GM10248 (cell line): ENCODE measurements at regions not wholly inside any gene's neighbourhood (a gene's known extent, or its start where the extent isn't known, plus 50 kb on each side); places are given as distances from the start of the nearest gene placed in this dataset.

Source experiments
- CTCF ChIA-PET: fragments of 300-600 bp; sonication (Branson Sonifier 250); formaldehyde crosslinking; extraction: SDS; loops from one replicate; lab custom pipeline; 2021; ENCODE audit warnings: antibody characterized with exemption; lab: Yijun Ruan, JAX
- POLR2A ChIA-PET: fragments of 350-650 bp; sonication (Branson Sonifier 250); formaldehyde crosslinking; extraction: SDS; loops from one replicate; lab custom pipeline; 2020; ENCODE audit warnings: antibody characterized with exemption; lab: Yijun Ruan, JAX
- DNase-seq: peaks from one replicate; pipeline ENCODE4 v3.0.0; 2012; ENCODE audit errors: extremely low spot score
- CTCF ChIP-seq: IDR thresholded peaks from 2 replicates; pipeline ENCODE4 v1.5.1; 2012; ENCODE audit warnings: mild to moderate bottlenecking, low read depth; ENCODE audit errors: extremely low read depth, missing control alignments, control extremely low read depth

GRCh38 chr11:27858866-27859265 lies 158.6 kb upstream of the BDNF start:
- ChIA-PET CTCF (no interaction called here), POLR2A (no interaction called here)
- DNase-seq: no peak
- no peak for TF ChIP-seq CTCF

- ChIA-PET POLR2A (no interaction called here), CTCF (interaction anchor here (1.3 to 2.1 kb wide), 3 partner anchors 11 to 16 kb away, joined by 4 to 11 read pairs (median 9); no protein-coding TSS in a partner anchor)
- DNase-seq: no peak
- no peak for TF ChIP-seq CTCF
Observed at GRCh38 chr11:27857588-27857987, 157.3 kb upstream of the BDNF start.

- TF ChIP-seq CTCF: no peak
- DNase-seq: no peak
- ChIA-PET POLR2A (no interaction called here), CTCF (interaction anchor here (0.7 to 2.1 kb wide), 6 partner anchors 8 to 673 kb away, joined by 3 to 11 read pairs (median 6); no protein-coding TSS in a partner anchor)
Observed at GRCh38 chr11:27857014-27857413, 156.8 kb upstream of the BDNF start.

GRCh38 chr11:27848423-27848822 lies 148.2 kb upstream of the BDNF start:
- TF ChIP-seq CTCF: no peak
- ChIA-PET CTCF (no interaction called here), POLR2A (no interaction called here)

GRCh38 chr11:27847496-27847895 lies 147.2 kb upstream of the BDNF start:
- ChIA-PET POLR2A (no interaction called here), CTCF (interaction anchor here (2.8 kb wide), 1 partner anchor 10 kb away, joined by 11 read pairs; no protein-coding TSS in a partner anchor)
- no peak for DNase-seq
- no peak for TF ChIP-seq CTCF

More at GRCh38 chr11:27848423-27848822, 148.2 kb upstream of the BDNF start:
- no peak for DNase-seq

GRCh38 chr11:27842290-27842689 lies 142.0 kb upstream of the BDNF start:
- ChIA-PET POLR2A (no interaction called here), CTCF (interaction anchor here (0.7 kb wide), 1 partner anchor 26 kb away, joined by 3 read pairs; no protein-coding TSS in a partner anchor)
- DNase-seq: no peak
- no peak for TF ChIP-seq CTCF

GRCh38 chr11:27841023-27841422 lies 140.8 kb upstream of the BDNF start:
- POLR2A ChIA-PET: no interaction called here
- DNase-seq: no peak
- CTCF ChIA-PET: interaction anchor here (1.2 to 2.2 kb wide), 3 partner anchors 11 to 689 kb away, joined by 3 to 10 read pairs (median 6); no protein-coding TSS in a partner anchor
- TF ChIP-seq CTCF: no peak
